GM12873 (cell line): ENCODE measurements at regions not wholly inside any gene's neighbourhood (a gene's known extent, or its start where the extent isn't known, plus 50 kb on each side); places are given as distances from the start of the nearest gene placed in this dataset.

Source experiments
- CTCF ChIP-seq: IDR thresholded peaks from 2 replicates; pipeline ENCODE4 v1.5.1; 2012; ENCODE audit warnings: low read depth, mild to moderate bottlenecking, moderate library complexity, low read length, control low read depth; ENCODE audit not compliant: insufficient read depth; ENCODE audit errors: missing control alignments

- no peak for TF ChIP-seq CTCF
Measured at GRCh38 chr6:94813806-94814205, 763.5 kb upstream of the MANEA start.

- TF ChIP-seq CTCF = no peak
Measured at GRCh38 chr6:94801344-94801743, 776.0 kb upstream of the MANEA start.

GRCh38 chr6:94785514-94785913 lies 791.8 kb upstream of the MANEA start:
- no peak for TF ChIP-seq CTCF

GRCh38 chr6:94769197-94769596 lies 808.1 kb upstream of the MANEA start:
- TF ChIP-seq CTCF = no peak

GRCh38 chr6:94751641-94752329 lies 825.5 kb upstream of the MANEA start:
- no peak for TF ChIP-seq CTCF

GRCh38 chr6:94736236-94736635 lies 841.1 kb upstream of the MANEA start:
- TF ChIP-seq CTCF = no peak

- no peak for TF ChIP-seq CTCF
Measured at GRCh38 chr6:94735270-94735669, 842.1 kb upstream of the MANEA start.
